ENCODE measurements at regions not wholly inside any gene's neighbourhood (a gene's known extent, or its start where the extent isn't known, plus 50 kb on each side); places are given as distances from the start of the nearest gene placed in this dataset.

GRCh38 chr14:34931206-34931605 is 51.6 kb upstream of the SRP54 start:
- DNase-seq, result peak; percentile 66

- DNase-seq, result no peak
Measured at GRCh38 chr14:34930591-34931091, 52.2 kb upstream of the SRP54 start.

- DNase-seq, result no peak
Measured at GRCh38 chr14:34926552-34926951, 51.4 kb upstream of the BAZ1A start.

Measured in activated effector memory CD4-positive, alpha-beta T cell treated with anti-CD3 and anti-CD28 coated beads, Interleukin-2, amount 50 U/mL, for 16 hours (primary cell).